Muscle of back (tissue), 3 donors: ENCODE measurements at regions not wholly inside any gene's neighbourhood (a gene's known extent, or its start where the extent isn't known, plus 50 kb on each side); places are given as distances from the start of the nearest gene placed in this dataset.

ENCODE experiments used
- DNase-seq, 3 donors: peaks; one replicate each; pipeline versions ENCODE4 v3.0.0 to v3.0.0-alpha.2; 2013

DNA sequence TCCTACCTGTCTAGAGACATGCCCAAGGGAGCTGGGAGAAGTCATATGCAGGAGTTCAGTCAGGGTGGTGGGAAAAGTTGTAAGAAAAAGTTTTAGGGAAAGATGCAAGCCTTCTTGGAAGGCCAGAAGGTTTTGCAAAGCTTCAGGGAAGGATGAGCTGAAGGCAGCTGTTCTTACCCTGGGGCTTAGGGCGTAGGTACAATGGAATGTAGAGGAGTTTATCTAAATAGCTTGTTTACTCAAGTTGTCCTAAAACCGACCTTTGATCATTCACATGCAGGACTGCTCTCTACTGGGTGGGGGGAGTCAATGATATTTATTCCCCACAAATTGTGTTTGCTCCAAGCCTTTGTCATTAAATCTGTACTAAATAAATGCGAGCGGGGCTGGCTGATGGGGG is 277.0 kb downstream of the CRPPA start:
- no peak for DNase-seq

DNA sequence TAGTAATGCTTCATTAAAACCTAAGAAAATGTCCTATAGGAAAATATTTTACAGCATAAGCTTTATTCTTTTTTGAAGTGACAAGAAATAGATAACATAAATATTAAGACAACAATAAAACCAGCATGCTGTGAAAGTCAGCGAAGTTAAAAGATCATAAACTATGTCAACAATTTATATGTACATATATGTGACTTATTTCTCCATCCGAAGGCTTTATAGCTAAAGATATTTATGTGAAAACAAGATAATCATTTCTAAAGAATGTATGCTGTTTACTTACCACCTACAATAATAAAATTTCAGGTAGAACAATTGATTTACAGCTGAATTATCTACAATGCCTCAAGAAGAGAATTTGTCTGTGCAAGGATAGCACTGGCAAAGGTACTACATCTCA is 283.4 kb downstream of the CRPPA start:
- DNase-seq, result no peak

DNA sequence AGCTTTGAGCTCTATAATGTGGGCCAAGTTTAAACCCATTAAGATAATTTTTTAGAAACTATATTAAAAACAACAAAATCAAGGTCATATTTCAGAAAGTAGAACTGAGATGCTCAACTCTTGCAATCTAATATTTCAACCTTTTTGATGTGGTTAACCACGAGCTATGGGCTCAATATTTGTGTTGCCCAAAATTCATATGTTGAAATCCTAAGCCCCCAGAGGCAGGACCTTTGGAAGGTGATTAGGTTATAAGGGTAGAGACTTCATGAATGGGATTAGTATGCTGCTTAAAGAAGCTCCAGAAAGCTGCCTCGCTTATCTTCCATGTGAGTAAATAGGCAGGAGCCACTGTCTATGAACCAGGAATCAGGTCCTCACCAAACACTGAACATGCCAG is 284.4 kb downstream of the CRPPA start:
- DNase-seq, result no peak

DNA sequence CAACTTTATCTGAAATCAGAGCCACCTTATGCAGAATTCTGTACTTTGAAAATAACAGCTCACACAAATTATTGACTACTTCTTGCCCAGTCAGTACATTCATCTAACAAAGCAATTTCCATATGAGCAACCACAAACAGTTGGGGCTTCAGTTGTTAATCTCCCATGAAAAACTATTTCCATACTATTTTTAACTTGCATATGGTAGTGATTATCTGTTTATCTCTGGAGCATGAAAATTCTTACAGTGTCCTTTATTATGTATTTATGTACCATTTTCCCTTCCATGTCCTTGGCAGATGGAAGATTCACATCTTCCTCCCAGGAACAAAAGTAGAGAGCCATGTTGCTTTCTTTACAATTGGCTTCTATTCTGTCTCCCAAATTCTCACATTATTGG is 285.7 kb downstream of the CRPPA start:
- DNase-seq, result peak; percentile 27 to 58 (median 58)

DNA sequence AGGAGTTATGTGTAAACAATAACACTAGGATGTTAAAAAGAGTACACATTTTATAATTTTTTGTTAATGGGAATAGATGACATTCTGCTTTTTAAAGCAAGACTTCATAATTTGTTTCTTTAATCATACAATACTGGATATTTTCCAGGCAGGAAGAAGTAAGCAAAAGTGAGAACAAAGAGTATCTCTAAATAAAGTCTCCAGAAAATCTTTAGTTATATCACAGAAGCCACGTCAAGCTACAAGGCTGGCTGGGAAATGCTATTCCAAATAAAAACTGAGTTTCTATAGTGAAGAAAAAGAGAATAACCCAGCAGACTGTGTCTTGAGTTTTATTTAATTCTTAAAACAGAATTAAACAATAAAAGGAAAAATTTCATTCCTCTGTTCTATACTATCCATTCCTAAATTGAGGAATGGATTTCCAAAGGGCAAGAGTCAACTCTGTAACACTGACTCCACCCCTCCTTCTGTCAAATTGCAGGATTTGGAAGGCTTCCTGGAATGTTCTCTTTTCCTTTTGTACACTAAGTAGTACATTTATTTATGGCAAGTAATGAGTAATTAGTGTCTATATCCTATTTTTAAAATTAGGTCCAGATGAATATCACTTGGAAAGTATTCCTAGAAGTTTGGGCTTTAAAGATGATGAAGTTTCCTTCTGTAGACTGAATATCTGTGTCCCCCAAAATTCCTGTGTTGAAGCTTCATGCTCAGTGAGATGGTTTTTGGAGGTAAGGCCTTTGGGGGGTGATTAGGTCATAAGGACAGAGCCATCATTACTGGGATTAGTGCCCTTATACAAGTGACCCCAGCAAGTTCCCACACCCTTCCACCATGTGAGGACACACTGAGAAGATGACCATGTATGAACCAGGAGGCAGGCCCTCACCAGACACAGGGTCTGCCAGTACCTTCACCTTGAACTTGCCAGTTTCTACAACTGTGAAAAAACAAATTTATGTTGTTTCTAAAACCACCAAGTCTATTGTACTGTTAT is 290.9 kb downstream of the CRPPA start:
- DNase-seq, result peak in 2 of 3 donors; percentile 31 to 44

DNA sequence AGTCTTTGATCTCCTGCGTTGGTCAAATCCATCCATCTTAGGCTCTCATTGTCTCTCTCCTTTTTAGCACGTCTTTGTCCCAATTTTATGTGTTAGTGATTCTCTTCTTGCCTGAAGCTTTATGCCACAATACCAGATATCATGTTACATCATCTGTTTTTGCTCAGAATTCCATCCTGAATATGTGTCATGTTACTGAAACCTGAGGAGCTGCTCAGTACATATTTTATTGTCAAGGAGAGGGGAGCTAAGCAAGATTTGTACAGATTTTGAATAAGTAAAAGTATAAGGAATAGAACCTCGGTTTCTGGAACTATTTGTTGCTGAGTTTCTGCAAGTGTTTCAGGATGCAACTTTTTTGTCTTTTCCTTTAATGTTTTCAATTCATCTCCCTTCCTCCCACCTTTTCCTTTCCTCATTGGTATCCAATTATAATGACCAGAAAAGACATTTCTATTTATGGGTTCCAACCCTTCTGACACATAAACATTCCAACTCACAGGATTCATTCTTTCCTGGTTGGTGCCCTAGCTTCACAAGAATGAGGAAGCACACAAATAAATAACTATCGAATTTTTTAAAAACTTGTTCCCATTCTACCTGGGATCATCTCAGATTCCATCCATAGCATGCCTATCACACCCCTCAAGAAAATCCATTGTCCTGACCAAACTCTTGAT is 291.8 kb downstream of the CRPPA start:
- DNase-seq, result peak in 2 of 3 donors; percentile 18 to 71

GRCh38 chr7:16123117-16123770 is 298.1 kb downstream of the CRPPA start:
- DNase-seq, result no peak

DNA sequence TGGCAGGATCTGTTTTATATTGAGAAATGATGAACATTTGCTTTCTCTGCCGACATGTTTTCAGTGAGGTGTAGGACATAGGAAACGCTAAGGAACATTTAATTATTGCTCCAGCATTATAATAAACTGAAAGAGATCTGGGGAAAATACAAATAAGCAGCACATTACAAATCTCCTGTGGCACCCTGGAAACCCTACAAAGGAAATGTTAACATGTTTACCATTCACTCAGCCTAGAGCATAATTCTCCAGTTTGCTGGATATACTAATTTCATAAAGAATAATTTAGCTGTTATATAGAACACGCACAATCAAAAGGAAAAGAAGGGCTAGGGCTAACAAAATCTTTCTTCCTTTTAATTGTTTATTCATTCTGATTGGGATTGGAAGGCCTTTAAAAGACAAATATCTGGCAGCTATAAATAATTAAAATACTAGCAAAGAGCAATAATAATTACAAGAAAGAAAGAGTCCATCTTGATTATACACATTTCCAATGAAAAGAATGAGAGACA is 299.4 kb downstream of the CRPPA start:
- DNase-seq, result no peak

- DNase-seq, result no peak
These were observed 306.0 kb downstream of the CRPPA start for GRCh38 chr7:16115374-16115773.

- no peak for DNase-seq
These were observed 306.7 kb downstream of the CRPPA start for GRCh38 chr7:16114633-16115032.

- DNase-seq, result no peak
These were observed 307.3 kb downstream of the CRPPA start for GRCh38 chr7:16114071-16114470.

DNA sequence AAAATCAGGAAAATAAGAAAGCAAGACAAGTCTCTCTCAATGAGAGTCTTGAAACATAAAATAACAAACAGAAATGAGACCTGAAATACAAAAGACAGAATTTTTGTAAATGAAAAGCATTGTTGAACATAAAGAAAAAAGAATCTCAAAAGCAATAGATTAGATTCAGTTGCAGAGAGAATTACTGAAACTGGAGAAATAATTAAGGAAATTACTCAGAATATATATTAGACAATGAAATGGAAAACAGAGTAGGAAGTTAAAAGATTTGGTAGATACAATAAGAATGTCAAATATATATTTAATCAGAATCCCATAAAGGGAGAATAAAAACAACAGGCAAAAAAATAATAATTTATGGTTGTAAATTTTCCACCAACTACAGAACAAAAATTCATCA is 308.3 kb downstream of the CRPPA start:
- no peak for DNase-seq

GRCh38 chr7:16106869-16107268 is 314.5 kb downstream of the CRPPA start:
- DNase-seq, result no peak

DNA sequence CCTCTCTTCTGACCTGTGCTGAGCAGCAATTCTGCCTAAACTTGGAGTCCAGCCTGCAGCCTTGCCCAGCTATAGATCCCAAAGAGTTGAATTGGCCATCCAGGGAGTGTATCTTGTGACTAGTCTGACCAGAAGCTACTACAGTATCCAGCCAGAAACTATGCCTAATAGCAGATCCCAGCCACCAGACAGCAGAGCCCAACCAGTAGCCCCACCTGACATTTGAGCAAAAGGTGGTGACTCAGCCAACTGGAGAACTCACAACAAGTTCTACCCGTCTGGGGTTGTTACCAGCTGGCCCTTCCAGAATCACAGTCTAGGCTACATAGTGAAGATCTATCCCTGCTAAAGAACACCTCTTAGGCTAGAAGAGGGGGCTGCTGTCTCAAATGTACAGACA is 315.0 kb downstream of the CRPPA start:
- no peak for DNase-seq

GRCh38 chr7:16099302-16099849 is 322.0 kb downstream of the CRPPA start:
- no peak for DNase-seq

DNA sequence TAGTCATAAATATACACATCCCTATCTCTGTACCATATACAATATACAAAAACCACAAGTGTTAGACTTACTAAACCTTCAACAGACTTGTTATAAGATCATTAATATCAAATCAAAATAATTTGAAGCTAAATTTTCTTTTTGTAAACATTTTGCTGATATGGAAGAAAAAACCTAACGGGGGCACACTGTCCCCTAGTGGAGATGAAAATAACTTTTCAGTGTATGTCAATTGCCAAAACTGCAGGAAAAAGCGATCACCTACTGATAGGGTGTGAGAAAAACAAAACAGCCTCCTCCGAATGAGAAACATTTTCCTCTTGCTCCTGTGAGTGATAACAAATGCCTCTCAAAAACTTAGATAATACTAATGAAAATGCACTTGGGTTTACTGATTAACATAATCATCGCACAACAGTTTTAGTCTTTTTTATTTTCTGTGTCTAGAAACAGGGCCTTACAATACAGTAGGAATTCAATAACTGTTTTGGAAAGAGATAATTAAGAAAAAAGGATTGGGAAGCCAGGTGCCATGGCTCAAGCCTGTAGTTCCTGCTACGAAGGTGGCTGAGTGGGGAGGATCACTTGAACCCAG is 322.7 kb downstream of the CRPPA start:
- no peak for DNase-seq

DNA sequence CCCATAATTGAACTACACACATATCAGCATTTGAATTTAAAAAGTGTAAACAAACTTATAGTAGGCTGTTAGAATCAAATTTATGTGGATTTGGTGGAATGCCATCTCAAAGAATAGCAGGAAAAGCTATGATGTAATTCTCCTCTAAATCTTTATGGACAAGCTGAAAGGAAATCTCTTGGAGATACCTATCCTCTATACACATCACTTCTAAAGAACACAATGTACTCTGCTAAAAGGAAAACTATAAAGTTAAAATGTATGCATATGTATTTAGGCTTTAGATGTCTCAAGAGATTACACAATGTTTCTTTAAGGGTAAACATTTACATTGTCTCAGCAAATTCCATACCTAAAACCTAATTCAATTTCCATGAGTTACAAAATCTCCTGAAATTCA is 323.3 kb downstream of the CRPPA start:
- DNase-seq, result no peak

- peak in 2 of 3 donors; percentile 45 to 61 for DNase-seq
These were observed 326.0 kb downstream of the CRPPA start for GRCh38 chr7:16095171-16095950.

DNA sequence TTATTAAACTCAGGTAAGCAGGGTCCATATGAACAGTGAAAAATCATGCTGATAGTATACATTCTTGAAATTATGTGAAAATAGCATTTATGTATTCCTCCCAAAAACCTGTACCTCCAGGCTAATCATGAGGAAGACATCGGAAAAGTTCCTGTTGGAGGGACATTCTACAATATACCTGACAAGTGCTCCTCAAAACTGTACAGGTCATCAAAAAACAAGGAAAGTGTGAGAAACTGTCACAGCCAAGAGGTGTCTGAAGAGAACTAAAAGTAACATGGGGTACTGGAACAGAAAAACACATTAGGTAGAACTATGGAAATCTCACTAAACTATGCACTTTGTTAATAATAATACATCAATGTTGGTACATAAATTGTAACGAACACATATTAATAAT is 326.7 kb downstream of the CRPPA start:
- DNase-seq, result no peak

- no peak for DNase-seq
These were observed 328.6 kb downstream of the CRPPA start for GRCh38 chr7:16092711-16093110.
